HG02571 (cell line): ENCODE measurements at regions not wholly inside any gene's neighbourhood (a gene's known extent, or its start where the extent isn't known, plus 50 kb on each side); places are given as distances from the start of the nearest gene placed in this dataset.
"Not testable (repeated sequence)": the region's sequence is repeated elsewhere in the genome, so short reads cannot be mapped to it uniquely, and the experiment has no call there.

Experiments
- ATAC-seq: cut with Tn5 transposase; IDR thresholded peaks from one replicate; pipeline ENCODE4 v1.9.1; 2021; ENCODE audit warnings: mild to moderate bottlenecking, moderate library complexity; ENCODE audit not compliant: unreplicated experiment

DNA sequence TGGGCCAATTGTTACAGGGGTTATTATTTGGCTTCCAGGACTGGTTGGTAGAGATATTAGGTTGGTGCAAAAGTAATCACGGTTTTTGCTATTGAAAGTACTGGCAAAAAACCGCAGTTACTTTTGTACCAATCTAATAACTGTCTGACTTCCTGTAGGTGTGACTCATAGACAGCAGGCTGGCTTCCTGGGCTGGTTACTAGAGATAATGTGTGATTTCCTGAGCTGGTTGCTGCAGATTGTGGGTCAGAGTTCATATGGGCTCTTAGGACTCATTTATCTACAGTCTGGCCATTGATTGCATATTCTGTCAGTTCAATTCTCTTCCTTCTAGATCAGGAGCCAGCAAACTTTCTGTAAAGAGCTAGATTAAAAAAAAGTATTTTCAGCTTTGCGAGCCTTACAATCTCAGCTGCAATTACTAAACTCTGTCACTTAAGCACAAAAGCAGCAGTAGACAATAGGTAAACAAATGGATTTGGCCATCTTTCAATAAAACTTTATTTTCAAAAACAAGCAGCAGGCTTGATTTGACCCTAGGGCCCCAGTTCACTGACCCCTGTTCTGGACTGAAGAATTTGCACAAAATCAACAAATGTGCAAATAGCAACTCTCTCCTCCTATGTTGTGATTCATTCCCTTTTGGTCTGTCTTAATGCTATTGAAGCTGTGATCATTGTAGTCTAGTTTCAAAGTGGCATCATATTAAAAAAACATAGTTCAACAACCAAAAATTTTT, 50.8 kb upstream of the BOD1L1 start:
- ATAC-seq = no peak

GRCh38 chr4:13681570-13681969, 54.0 kb upstream of the BOD1L1 start:
- no peak for ATAC-seq

DNA sequence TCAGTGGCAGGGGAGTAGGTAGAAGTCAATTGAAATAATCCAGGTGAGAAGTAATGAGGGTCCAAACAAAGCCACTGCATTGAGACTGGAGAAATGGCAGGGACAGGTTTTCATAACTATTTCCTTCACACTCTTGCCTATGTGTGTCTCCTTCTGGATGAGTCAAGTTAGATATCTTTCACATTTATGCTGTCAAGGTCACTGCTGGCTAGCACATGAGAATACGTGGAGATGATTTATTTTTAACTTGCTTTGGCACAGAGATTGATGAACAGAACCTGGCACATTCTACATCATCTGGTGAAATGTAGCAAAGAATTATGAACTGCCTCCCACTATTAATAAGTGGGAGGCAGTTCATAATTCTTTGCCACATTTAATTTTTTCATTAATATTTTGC, 66.7 kb upstream of the BOD1L1 start:
- no peak for ATAC-seq

- no peak for ATAC-seq
Measured at GRCh38 chr4:13698296-13698695, 70.8 kb upstream of the BOD1L1 start.

DNA sequence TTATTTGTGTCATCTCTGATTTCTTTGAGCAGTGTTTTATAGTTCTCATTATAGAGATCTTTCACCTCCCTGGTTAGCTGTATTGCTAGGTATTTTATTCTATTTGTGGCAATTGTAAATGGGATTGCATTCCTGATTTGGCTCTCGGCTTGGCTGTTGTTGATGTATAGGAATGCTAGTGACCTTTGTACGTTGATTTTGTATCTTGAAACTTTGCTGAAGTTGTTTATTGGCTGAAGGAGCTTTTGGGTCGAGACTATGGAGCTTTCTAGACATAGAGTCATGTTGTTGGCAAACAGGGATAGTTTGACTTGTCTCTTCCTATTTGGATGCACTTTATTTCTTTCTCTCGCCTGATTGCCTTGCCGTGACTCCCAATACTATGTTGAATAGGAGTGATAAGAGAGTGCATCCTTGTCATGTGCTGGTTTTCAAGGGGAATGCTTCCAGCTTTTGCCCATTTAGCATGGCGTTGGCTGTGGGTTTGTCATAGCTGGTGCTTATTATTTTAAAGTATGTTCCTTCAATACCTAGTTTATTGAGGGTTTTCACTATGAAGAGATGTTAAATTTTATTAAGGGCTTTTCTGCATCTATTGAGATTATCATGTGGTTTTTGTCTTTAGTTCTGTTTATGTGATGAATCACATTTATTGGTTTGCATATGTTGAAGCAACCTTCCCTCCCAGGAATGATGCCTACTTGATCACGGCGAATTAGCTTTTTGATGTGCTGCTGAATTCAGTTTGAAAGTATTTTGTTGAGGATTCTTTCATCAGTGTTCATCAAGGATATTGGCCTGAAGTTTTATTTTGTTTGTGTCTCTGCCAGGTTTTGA, 72.7 kb upstream of the BOD1L1 start:
- ATAC-seq = no peak

DNA sequence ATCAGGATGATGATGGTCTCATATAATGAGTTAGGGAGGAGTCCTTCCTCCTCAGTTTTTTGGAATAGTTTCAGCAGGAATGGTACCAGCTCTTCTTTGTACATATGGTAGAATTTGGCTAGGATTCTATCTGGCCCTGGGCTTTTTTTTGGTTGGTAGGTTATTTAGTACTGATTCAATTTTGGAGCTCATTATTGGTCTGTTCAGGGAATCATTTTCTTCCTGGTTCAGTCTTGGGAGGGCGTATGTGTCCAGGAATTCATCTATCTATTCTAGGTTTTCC, 73.3 kb upstream of the BOD1L1 start:
- not testable (repeated sequence) for ATAC-seq

- no peak for ATAC-seq
Measured at GRCh38 chr4:13701937-13702446, 74.5 kb upstream of the BOD1L1 start.

DNA sequence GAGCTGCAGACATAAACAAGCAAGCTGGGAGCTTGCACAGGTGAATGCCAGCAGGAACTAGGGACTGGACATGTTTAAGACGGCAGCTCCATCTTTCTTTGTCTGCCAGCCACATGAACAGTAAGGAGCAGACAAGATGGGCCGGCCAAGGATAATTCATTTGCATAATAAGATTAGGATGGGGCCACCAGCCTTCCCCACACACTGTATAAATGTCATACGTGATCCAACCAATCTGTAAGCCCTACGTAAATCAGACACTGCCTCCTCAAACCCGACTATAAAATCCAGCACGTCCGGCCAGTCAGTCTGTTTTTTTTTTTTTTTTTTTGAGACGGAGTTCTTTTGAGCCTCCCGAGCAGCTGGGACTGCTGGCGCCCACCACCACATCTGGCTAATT, 75.6 kb upstream of the BOD1L1 start:
- no peak for ATAC-seq

GRCh38 chr4:13704035-13704434, 76.5 kb upstream of the BOD1L1 start:
- ATAC-seq = no peak

GRCh38 chr4:13704761-13705160, 77.2 kb upstream of the BOD1L1 start:
- ATAC-seq = no peak

DNA sequence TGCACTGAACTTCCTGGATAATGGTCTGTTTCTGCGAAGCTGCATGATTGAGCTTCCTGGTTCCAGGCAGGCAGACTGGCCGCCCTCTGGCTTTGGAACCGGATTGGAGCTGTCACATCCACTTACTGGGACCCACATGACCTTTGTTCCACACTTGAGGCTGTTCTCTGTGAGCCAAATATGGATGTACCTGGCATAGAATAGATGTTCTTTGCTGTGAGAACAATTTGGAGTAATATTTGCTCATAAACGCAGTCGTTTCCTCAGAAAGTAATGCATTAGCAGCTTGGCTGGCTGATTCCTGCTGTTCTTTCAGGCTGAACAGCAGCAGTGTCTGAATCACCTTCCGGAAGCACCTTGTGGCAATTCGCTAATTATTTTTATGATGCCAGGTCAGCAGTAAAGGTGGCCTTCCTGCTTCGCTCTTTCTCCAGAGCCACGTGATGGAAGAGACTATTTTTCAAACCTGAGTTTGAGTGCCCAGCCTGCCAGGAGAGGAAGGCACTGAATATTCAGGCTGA, 78.1 kb upstream of the BOD1L1 start:
- ATAC-seq = no peak

GRCh38 chr4:13706120-13706519, 78.6 kb upstream of the BOD1L1 start:
- ATAC-seq = no peak

- ATAC-seq = no peak
Measured at GRCh38 chr4:13706716-13707115, 79.2 kb upstream of the BOD1L1 start.

- no peak for ATAC-seq
Measured at GRCh38 chr4:13710246-13710885, 82.8 kb upstream of the BOD1L1 start.

- no peak for ATAC-seq
Measured at GRCh38 chr4:13711233-13711785, 83.8 kb upstream of the BOD1L1 start.

DNA sequence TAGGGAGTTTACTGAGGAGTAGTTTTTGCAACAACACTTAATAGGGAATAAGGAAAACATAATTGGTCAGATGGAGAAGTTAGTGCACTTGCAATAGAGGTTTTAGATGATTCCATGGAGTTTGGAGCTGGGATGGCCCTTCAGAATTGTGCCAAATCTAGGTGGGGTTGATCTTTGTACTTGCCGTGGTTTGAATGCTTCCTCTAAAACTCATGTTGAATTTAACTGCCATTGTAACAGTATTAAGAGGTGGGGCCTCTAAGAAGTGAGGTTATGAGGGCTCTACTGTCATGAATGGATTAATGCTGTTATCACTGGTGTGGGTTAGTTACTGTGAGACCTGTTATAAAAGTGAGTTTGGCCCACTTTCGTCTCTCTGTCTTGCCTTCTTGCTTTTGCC, 94.4 kb upstream of the BOD1L1 start:
- ATAC-seq = no peak

- no peak for ATAC-seq
Measured at GRCh38 chr4:13722649-13723048, 95.1 kb upstream of the BOD1L1 start.

DNA sequence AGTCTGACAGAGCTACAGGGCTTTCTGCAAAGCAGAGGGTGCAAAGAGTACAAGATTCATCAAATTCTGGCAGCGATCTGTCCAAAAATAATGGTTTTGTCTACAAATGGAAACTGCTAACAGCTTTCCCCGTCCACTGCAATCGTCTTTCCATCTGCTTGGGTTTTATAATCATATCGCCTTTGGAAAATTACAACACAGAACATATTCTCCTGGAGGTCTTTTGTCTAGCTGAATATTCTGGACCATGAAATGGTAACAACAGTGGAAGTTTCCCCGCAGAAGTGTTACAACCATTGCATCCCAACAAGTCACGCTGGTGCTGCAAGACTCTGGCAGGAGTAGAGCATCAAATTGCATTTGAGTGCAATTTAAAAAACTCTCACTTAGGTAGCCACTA, 101.2 kb upstream of the BOD1L1 start:
- no peak for ATAC-seq

DNA sequence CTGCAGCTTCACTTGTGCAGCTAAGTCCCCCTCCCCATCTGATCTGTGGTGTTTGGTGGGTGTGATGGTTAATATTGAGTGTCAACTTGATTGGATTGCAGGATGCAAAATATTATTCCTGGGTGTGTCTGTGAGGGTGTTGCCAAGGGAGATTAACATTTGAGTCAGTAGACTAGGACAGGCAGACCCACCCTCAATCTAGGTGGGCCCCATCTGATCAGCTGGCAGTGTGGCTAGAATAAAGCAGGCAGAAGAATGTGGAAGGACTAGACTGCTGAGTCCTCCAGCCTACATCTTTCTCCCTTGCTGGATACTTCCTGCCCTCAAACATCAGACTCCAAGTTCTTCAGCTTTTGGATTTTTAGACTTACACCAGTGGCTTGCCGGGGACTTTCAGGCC, 103.5 kb upstream of the BOD1L1 start:
- no peak for ATAC-seq

- ATAC-seq = no peak
Measured at GRCh38 chr4:13733817-13734216, 106.3 kb upstream of the BOD1L1 start.

- ATAC-seq = no peak
Measured at GRCh38 chr4:13750594-13750993, 123.1 kb upstream of the BOD1L1 start.
